ENCODE measurements at regions not wholly inside any gene's neighbourhood (a gene's known extent, or its start where the extent isn't known, plus 50 kb on each side); places are given as distances from the start of the nearest gene placed in this dataset.
"Not testable (repeated sequence)": the region's sequence is repeated elsewhere in the genome, so short reads cannot be mapped to it uniquely, and the experiment has no call there.

DNA sequence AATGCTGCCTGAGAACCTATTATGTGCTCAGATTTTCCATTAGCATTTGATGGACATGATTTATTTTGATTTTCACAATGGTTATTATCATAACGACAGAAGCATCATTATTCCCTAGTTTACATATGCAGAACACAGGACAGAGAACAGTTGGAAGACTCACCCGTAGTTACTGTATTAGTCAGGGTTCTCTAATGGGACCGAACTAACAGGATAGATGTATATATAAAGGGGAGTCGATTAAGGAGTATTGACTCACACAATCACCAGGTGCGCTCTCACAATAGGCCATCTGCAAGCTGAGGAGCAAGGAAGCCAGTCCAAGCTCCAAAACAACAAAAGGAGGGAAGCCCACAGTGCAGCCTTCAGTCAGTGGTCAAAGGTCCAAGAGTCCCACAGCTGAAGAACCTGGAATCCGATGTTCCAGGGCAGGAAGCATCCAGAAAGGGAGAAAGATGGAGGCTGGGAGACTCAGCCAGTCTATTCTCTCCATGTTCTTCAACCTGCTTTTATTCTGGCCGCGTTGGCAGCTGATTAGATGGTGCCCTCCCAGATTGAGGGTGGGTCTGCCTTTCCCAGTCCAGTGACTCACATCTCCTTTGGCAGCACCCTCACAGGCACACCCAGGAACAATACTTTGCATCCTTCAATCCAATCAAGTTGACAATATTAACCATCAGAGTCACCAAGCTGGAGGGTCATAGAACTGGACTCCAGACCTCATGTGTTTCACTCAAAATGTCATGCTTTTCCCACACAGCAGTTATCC is 92.7 kb upstream of the XYLT1 start:
- no peak for DNase-seq (ENCODE audit: low read depth in 2 of 3, low spot score in 2 of 3)

DNA sequence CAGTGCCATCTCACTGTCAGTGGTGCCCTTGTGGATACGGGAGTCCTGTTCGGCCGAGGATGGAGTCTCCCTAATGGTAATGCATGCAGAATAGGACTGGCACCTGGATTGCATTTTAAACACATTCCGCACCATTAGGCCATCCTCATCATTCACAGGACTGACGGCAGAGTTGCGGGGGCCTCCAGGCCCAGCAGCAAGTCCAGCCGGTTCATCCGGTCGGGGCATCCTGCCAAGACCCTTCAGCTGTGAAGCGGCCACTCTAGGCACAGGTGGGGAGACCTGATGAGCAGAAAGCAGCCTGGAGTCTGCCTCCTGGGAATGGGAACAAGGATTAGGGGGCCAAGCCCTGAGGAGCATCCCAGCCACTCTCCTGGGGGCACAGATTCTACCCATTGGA is 90.3 kb upstream of the XYLT1 start:
- no peak for DNase-seq (ENCODE audit: low read depth in 2 of 3, low spot score in 2 of 3)

DNA sequence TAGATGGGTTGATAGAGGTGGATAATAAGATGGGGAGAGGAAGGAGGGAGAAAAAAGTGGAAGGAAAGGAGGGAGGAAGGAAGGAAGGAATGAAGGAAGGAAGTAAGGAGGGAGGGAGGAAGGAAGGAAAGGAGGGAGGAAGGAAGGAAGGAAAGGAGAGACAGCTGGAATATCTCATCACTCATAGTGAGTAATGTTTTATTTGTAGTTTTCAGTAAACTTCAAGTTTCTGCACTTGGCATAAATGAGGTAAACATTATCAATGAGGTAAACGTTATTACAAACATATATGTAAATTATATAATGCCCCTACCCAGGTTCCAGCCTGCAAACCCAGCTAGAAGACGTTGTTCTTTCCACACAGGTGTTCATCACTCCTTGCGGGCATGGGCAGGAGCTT is 89.8 kb upstream of the XYLT1 start:
- no peak for DNase-seq (ENCODE audit: low read depth in 2 of 3, low spot score in 2 of 3)

DNA sequence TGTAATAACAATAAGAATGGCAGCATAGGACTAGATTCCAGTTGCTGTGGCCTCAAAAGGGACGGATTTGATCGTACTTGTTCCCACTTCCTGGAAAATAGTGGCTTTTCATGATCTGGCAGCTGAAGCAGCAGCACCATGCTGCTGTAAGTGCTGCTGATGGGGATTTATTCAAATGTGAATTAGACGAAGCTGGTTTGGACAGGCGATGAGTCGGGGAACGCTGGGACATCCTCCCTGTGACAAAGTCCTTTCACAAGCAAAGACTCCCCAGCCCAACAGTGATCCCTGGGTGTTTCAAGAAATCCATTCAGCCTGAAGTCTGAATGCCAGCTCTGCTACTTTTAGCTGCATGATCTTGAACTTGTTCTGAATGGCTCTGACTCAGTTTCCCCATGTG is 88.6 kb upstream of the XYLT1 start:
- DNase-seq (ENCODE audit: low read depth in 2 of 3, low spot score in 2 of 3): no peak

DNA sequence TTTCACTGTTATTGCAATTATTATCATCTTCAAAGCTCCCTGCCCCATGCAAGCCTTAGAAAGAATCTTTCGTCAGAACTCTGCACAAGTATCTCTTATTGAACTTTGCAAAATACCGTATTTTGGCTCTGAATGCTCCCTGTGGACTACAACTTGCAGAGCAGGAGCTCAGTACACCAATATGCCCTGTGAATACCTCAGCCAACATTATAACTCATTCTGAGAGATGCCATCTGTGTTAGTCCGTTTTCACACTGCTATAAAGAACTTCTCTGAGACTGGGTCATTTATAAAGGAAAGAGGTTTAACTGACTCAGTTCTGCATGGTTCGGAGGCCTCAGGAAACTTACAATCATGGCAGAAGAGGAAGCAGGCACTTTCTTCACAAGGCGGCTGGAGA is 87.2 kb upstream of the XYLT1 start:
- no peak for DNase-seq (ENCODE audit: low read depth in 2 of 3, low spot score in 2 of 3)

DNA sequence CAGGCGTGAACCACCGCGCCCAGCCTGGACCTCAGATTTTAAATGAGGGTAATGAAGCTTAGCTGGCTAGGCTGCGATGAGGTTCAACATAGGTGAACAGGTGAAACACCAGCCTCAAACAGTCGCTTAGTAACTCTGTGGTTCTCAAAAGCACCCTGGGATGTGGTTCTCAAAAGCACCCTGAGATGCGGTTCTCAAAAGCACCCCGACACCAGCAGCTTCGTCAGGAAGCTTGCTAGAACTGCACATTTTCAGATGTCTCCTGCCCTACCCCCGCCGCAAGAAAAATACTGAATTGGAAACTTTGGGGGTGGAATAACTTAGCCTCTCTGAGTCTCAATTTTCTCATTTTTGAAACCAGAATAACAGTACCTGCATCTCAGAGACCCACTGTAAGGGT is 86.7 kb upstream of the XYLT1 start:
- no peak for DNase-seq (ENCODE audit: low read depth in 2 of 3, low spot score in 2 of 3)

DNA sequence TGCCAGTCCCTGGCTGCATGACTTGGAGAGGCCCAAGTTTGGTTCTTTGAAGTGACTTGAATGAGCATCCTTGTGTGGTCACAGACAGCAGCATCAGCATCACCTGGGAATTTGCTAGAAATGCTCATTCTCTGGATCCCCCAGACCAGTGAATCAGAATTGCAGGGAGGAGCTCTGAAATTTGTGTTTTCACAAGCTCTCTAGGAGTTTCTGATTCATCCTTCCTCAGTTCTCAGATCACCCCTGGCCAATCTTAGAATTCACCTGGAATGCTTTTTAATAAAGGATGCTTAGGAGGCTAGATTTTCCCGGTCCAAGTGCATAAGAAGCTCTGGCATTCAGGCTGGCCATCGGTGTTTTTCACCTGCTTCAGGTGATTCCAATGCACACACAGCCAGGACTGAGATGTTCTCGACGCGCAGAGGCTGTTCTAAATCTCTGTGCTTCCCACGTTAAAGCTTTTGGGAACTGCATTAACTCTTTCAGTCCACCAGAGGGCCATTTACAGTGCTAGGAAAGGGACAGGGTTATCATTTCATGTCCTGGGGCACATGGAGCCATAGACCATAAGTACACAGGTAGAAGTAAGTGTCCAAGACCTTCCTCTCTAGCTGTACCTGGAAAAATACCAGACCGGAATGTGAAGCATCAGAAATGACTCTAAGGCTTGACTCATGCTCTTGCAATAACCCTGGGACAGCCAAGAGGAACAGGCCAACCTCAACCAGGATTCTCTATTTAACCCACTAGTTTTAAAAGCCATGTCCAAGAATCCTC is 85.7 kb upstream of the XYLT1 start:
- DNase-seq (ENCODE audit: low read depth in 2 of 3, low spot score in 2 of 3): no peak

DNA sequence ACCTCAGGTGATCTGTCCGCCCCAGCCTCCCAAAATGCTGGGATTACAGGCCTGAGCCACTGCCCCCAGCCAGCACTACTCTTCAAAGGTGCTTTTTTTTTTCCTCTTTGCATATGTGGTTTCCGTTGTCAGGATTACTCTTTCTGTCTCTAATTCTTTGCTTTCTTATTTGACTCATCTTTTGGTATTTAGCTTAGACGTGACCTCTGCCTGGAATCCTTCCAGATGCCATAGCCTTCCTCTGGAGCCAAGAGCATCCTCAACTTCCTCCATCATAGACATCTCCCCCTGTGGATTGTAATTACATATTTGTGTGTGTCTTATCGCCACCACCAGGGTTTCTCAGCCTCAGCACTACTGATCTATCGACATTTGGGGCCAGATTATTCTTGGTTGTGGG is 84.4 kb upstream of the XYLT1 start:
- DNase-seq (ENCODE audit: low read depth in 2 of 3, low spot score in 2 of 3): no peak

DNA sequence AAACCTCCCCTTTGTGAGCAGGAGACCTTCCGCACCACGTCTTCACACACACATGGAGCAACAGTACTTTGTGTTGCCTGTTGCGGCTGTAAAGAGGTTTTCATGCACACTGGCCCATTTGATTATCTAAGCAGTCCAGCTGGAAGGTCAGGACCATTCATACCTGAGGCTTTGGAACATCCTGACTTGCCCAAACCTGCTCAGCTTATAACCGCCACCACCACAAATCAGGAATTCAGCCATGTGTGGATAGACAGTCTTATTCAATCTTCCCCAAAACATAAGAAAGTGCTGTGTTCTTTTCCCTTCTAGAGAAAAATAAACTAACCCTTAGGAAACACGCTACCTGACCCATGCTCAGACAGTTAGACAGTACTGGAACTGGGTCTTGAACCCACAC is 81.6 kb upstream of the XYLT1 start:
- DNase-seq (ENCODE audit: low read depth in 2 of 3, low spot score in 2 of 3): no peak

DNA sequence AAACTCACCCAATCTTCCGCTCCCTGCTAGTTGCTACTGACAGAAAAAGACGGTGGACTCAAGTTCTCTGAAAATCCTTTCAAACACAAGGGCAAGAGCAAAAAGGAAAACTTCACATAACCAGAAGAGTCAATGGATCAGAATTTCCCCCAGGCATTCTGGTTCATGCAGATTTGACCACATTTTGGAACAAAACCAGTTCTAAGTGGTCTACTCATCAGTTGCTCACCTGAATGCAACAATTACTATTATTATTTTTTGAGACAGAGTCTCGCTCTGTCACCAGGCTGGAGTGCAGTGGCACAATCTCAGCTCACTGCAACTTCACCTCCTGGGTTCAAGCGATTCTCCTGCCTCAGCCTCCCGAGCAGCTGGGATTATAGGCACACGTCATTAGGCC is 80.9 kb upstream of the XYLT1 start:
- DNase-seq (ENCODE audit: low read depth in 2 of 3, low spot score in 2 of 3): not testable (repeated sequence)

DNA sequence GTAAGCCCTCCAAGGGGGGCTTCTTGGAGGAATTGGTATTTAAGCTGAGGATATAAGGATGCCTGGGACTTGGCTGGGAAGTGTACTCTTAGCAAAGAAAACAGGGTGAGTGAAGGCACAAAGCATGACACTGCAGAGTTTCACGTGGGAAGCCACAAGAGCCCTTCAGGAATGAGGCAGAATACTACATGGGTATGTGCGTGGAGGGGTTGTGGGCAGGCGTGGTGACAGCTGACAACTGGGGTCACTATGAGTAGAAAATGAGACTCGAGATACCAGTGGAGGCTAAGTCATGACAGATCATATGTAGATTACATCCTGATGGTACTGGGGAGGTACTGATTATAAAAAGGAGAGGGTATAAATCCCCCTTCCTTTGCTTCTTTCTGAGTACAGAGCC is 78.1 kb upstream of the XYLT1 start:
- no peak for DNase-seq (ENCODE audit: low read depth in 2 of 3, low spot score in 2 of 3)

DNA sequence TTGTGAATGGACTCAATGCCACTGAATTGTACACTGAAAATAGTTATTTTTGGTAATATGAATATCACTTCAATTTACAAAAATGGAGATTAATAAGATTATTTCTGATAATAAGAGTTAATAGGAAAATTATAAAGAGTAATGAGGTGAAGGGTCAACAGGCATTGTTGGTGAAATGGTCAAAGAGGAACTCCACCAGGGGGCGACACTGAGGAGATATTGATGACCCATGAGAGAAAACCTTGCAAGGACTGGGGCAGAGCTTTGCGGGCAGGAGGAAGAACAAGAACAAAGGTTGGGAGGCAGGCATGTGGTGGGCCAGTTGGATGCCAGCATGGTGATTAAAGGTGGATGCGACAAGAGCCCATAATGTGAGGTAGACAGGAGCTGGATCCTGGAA is 74.0 kb upstream of the XYLT1 start:
- peak in 2 of 3 experiments; percentile 7 to 13 for DNase-seq (ENCODE audit: low read depth in 2 of 3, low spot score in 2 of 3)

DNA sequence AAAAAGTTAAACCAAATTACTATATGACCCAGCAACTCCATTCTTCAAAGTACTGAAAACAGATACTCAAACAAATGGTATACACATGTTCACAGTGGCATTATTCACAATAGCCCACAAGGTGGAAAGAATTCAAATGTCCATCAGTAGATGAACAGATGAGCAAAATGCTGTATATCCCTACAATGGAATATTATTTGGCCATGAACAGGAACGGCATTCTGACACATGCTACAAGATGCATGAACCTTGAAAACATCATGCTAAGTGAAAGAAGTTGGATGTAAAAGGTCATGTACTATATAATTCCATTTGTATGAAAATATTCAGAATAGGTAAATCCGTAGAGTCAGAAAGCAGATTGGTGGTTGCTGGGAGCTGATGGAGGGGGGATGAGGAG is 73.5 kb upstream of the XYLT1 start:
- no peak for DNase-seq (ENCODE audit: low read depth in 2 of 3, low spot score in 2 of 3)

DNA sequence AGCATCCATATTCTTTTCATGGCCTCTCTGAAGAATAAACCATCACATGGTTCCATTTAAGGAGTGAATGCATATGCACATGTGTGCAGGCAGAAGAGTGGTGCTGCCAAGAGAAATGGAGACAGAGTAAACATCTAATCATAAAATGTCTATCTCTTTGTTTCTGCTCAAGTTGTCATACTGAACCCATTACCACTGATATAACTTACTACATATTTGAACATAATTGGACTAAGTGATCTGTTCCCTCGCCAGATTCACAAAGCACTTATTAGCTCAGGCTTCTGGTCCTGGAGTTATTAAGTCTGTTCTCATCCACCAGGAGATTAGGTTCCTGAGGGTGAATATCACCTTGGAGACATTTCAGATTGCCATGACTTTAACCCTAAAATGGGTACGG is 72.3 kb upstream of the XYLT1 start:
- DNase-seq (ENCODE audit: low read depth in 2 of 3, low spot score in 2 of 3): no peak

DNA sequence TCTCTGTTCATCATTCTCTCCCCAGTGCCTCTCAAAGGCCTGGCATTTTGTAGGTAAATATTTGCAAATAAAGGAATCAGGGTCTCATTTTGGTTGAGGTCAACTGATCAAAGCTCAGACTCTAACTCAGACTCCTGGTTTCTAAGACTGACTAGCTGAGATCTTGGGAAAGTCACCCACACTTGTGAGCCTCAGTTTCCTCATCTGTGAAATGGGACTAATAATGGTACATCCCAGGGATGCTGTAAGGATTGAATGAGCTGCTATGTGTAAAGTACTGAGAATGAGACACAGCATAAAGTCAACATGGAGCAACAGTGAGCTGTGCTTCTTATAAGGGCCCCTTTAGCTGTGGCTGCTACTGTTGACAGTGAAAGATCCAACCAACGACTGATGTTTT is 70.6 kb upstream of the XYLT1 start:
- no peak for DNase-seq (ENCODE audit: low read depth in 2 of 3, low spot score in 2 of 3)

DNA sequence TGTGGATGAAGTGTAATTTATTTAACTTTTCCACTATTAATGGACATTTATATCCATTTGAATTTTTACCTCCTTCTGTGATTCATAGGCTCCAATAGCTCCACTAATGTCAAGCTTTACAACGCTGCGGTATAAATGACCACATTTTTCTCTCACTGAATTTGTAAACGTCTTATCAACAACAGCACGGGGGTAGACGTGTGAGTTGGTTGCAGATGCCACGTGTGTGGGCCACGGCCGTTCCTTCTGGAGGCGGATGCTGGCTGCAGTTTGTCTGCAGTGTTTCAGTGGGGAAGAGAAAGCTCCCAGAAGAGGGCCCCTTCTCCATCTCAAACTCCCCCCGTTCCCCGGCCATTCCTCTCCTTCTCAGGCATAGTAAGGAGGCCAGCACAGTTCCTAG is 68.2 kb upstream of the XYLT1 start:
- DNase-seq (ENCODE audit: low read depth in 2 of 3, low spot score in 2 of 3): no peak

DNA sequence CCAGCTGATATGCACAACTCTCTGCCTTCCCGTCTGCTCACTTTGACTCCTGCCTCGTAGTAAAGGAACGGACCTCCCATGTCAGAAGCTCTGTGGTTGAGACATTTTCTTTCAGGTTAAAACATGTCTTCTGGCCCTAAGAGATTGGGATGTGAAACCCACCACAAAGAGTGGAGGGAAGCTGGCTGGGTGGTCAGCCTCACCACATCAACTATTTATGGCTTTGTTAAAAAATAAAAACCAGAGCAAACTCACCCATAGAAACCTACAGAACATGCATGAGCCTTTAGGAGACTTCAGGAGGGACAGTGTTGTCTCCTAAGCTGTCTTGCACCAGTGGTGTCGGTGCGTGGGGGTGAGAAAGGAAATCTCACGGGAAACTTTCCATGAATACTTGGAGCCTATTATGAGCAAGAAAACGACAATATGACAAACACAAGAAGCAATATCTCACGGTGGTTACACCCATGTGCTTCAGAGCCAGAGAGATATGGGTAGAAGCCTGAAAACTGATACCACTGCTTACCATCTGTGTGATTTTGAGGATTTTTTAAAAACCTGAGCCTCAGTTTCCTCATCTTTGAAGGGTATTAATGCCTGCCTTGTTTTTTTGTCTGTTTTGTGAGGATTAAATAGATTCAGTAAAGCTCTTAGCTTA is 61.7 kb upstream of the XYLT1 start:
- DNase-seq (ENCODE audit: low read depth in 2 of 3, low spot score in 2 of 3): no peak

DNA sequence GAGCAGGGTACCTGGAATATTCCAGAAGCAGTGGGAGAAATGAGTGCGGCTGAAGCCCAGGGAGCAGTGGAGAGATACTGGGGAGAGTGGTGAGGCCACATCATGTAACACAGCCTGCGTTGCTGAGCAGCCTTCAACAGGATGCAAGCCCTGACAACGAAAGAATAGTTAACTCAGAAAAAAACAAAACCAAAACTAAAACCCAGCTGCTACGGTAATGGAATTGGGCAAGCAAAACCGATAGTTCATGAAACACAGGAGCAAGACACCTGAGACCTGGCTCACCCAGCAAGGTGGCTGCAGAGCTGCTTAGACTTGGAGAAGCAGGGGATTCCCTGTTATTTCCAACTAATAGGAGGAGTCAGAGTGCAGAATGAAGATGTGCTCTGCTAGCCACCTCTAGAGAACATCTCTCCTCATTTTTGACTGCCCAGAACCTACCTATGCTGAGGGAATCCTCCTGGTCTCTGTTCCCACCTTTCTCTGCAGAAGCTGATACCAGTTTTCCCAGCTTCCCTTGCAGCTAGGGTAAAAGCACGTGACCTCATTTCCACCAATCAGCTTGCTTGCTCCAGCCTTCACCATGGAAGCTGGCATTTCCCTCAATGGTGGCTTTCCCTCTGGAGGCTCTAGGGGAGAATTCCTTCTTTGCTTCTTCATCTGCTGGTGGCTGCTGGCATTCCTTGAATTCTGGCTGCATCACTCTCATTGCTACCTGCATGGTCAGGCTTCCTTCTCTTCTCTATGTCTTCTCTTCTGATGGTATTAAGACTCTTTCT is 59.4 kb upstream of the XYLT1 start:
- no peak for DNase-seq (ENCODE audit: low read depth in 2 of 3, low spot score in 2 of 3)

DNA sequence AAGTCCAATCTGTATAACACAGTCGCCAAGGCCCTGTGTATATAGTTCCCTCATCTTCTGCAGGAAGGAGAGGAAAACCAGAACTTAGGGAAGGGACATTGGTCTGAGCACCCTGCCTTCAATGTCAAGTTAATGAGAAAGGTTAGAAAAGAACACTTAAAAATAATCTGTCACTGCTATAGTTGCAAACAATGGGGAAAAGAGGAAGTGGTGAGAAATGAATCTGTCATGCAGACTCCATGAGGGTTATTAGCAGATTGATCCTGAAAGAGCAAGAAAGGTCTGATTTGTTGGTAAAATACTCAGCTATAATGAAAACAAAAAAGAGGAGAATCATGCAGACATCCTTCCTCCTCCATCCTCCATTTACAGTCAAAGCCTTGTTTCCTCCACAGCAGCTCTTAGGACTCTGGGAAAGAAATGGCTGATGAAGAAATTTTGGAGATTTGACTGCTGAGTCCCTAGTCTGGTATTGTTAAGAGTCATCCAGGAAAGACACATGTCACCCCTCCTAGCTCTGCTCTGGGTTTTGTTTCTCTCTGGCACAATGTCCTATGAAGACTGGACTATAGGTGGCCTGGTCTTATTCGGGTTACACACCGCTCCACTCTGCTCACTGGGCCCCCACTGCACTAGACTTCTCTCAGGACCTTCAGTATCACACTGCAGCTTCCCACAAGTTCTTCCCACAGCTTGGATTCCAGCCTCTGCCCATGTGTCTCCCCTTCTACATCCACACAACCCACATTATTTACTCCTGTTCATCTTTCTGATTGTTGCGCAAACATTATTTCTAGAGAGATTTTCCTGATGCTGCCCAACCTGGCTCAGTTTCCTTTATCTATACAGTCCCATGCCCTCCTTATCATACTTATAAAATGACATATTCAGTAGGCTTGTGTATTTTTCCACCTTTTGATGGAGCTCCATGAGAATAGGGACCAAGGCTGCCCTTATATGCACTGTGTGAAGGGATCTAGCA is 56.5 kb upstream of the XYLT1 start:
- no peak for DNase-seq (ENCODE audit: low read depth in 2 of 3, low spot score in 2 of 3)

DNA sequence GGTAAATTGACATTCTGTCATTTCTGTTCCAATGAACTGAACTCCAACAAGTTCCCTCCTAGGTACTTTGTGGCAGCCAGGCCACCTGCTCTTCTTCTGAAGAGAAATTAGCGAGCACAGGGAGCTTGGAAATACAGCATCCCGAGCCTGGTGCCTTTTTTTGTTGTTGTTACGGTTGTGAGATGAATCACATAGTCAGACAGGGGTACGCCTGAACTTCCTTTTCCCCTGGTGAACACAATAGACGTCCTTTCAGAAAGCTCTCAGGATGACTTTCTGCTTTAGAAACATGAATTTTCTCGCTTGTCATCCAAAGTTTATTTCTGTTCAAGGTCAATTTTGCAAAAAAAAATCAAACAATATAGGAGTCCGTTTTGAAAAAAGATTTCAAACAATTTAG is 53.9 kb upstream of the XYLT1 start:
- DNase-seq (ENCODE audit: low read depth in 2 of 3, low spot score in 2 of 3): no peak
